ENCODE measurements at regions not wholly inside any gene's neighbourhood (a gene's known extent, or its start where the extent isn't known, plus 50 kb on each side); places are given as distances from the start of the nearest gene placed in this dataset.

DNA sequence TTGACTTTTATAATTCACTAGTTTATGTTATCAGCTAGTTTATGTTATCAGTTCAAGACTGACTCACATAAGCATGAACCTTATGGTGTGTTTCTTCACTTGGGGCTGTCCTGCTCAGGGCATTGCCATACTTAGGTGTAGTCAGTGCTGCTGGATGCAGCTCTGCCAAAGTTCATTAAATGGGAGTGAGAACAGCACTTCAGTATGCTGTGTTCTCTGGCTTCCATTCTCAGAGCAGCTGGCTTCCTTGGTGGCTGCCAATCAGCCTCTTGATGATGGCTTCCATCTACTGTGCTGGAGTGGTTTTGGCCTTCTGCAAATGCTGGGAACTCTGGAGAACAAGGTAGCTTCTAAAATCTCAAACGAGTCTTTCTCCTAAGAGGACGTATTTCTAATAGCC, 170.7 kb downstream of the TDRD15 start:
- Histone ChIP-seq H3K4me2 (no peak overlapping the region), H3K36me3 (no peaks in the 10 kb centered on the region), H3K27ac (no peak overlapping the region), H3K9ac (no peak overlapping the region), H3K4me1 (no peaks in the 10 kb centered on the region), H3K4me3 (no peak overlapping the region), H3K27me3 (no peaks in the 10 kb centered on the region), H3K9me3 (no peaks in the 10 kb centered on the region), H4K20me1 (no peaks in the 10 kb centered on the region)
- no peak for TF ChIP-seq Cebpa-rat (IDR thresholded peaks at IDR 0.05)

DNA sequence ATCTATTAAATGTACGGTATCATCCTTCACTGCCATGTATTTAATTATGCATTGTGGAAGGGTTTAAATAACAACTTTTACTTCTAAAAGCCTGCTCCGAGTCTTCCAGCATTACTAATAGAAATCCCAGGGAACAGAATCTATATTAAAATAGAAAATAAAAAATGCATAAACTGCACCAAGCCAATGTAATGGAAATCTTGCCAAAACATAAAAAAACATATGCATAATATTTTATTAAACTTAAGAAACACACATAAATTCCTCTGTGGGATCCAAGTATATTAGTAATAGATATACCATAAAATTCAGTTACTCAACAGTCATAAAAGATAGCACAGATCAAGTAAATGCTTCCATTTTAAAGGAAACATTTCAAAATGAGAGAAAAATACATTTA, 175.6 kb downstream of the TDRD15 start:
- no peaks in the 10 kb centered on the region for H3K27me3 ChIP-seq
- no peaks in the 10 kb centered on the region for H3K36me3 ChIP-seq
- H3K9me3 ChIP-seq, result no peaks in the 10 kb centered on the region
- no peak overlapping the region for H3K4me2 ChIP-seq
- H3K9ac ChIP-seq, result no peak overlapping the region
- H3K27ac ChIP-seq, result no peak overlapping the region
- no peak overlapping the region for H3K4me3 ChIP-seq
- no peaks in the 10 kb centered on the region for H4K20me1 ChIP-seq
- no peaks in the 10 kb centered on the region for H3K4me1 ChIP-seq
- no peak for TF ChIP-seq Cebpa-rat (IDR thresholded peaks at IDR 0.05)

DNA sequence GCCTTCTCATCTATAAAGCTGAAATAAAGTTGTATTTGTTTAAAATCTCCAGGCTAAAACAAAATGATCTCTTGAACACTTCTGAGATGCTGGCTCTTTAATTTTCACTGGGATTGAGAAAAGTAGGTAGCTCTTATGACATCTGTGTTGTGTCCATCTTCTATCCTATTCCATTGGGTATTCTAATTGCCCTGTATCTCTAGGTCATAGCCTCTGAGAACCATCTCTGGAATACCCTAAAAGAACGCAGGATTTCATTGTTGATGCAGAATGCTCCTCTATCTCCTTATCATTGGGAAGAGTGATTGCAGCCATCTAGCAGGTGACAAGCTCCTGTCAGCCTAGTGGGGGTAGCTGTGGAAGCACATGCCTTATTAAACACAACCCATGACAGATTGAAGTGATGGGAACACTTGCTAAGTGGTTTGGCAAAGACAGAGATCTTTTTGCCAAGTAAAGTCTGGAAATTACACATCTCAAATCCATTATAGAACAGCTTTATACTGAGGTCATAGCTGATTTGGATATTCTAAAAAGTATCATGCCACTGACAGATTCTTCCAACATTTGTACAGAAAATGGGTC, 178.2 kb downstream of the TDRD15 start:
- Histone ChIP-seq H3K4me2 (no peak overlapping the region), H3K9me3 (no peaks in the 10 kb centered on the region), H3K4me1 (no peaks in the 10 kb centered on the region), H3K36me3 (no peaks in the 10 kb centered on the region), H3K4me3 (no peak overlapping the region), H3K9ac (no peak overlapping the region), H3K27me3 (no peaks in the 10 kb centered on the region), H3K27ac (no peak overlapping the region), H4K20me1 (no peaks in the 10 kb centered on the region)
- no peak for TF ChIP-seq Cebpa-rat (IDR thresholded peaks at IDR 0.05)

DNA sequence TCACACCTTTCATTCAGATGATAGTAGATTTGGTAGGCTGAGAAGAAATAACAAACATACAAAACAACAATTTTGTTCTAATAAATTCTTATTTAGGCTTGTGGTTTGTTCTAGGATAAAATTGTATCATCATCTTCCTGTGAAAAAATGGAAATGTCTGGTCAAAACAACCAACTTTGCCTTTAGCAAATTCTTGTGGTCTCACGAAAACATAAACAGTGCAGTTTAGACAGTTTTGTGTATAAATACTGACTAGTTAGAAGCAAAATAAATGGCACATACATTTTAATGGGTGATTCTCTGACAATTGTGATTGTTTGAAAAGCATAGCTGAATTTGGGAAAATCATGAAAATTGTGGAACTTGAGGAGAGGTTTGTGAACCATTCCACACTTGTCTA, 180.1 kb downstream of the TDRD15 start:
- no peak for TF ChIP-seq Cebpa-rat (IDR thresholded peaks at IDR 0.05)
- H3K27ac ChIP-seq, result no peak overlapping the region
- H3K27me3 ChIP-seq, result no peaks in the 10 kb centered on the region
- no peaks in the 10 kb centered on the region for H4K20me1 ChIP-seq
- H3K4me3 ChIP-seq, result no peak overlapping the region
- no peaks in the 10 kb centered on the region for H3K36me3 ChIP-seq
- H3K9me3 ChIP-seq, result no peaks in the 10 kb centered on the region
- no peaks in the 10 kb centered on the region for H3K4me1 ChIP-seq
- no peak overlapping the region for H3K4me2 ChIP-seq
- H3K9ac ChIP-seq, result no peak overlapping the region

DNA sequence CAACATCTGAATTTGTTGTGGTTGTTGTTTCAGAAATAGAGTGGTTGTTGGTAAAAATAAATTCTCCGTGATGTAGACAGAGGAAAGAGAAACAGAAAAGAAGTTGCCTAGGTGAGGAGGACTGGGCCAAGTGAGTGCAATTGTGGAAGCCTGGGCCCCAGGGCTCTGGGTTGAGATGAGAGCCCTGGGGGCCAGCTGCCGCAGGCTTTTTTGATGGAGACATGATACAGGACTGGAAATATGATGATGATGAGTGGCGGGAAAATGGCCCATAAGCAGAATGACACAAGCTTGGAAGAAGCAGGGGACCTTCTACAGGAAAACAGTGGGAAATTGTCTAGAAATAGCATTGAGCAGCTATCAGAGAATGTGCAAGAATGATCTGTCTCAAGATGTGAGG, 181.8 kb downstream of the TDRD15 start:
- Histone ChIP-seq H3K36me3 (no peaks in the 10 kb centered on the region), H3K4me2 (no peak overlapping the region), H4K20me1 (no peaks in the 10 kb centered on the region), H3K9me3 (no peaks in the 10 kb centered on the region), H3K9ac (no peak overlapping the region), H3K4me1 (no peaks in the 10 kb centered on the region), H3K27me3 (no peaks in the 10 kb centered on the region), H3K4me3 (no peak overlapping the region), H3K27ac (no peak overlapping the region)
- no peak for TF ChIP-seq Cebpa-rat (IDR thresholded peaks at IDR 0.05)

DNA sequence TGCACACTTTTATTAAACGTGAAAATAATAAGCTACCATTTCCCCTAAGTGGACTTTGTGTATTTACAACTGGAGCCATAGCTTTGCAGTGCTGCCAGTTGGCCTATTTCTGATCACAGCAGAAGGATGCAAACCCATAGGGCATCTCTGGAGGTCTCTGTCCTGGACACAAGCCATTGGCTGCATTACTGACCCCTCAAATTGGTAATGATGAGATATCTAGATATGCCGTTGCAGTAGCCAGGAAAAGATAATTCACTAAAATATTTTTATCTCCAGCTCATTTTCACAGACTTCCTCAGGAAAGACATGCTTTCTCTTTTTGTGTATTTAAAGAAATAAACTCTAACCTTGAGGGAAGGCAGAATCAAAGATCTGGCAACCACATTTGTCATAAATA, 182.5 kb downstream of the TDRD15 start:
- no peaks in the 10 kb centered on the region for H3K27me3 ChIP-seq
- no peaks in the 10 kb centered on the region for H3K9me3 ChIP-seq
- H3K4me1 ChIP-seq, result no peaks in the 10 kb centered on the region
- TF ChIP-seq Cebpa-rat (IDR thresholded peaks at IDR 0.05), result no peak
- no peak overlapping the region for H3K4me2 ChIP-seq
- H3K27ac ChIP-seq, result no peak overlapping the region
- no peak overlapping the region for H3K4me3 ChIP-seq
- H3K36me3 ChIP-seq, result no peaks in the 10 kb centered on the region
- H3K9ac ChIP-seq, result no peak overlapping the region
- no peaks in the 10 kb centered on the region for H4K20me1 ChIP-seq

DNA sequence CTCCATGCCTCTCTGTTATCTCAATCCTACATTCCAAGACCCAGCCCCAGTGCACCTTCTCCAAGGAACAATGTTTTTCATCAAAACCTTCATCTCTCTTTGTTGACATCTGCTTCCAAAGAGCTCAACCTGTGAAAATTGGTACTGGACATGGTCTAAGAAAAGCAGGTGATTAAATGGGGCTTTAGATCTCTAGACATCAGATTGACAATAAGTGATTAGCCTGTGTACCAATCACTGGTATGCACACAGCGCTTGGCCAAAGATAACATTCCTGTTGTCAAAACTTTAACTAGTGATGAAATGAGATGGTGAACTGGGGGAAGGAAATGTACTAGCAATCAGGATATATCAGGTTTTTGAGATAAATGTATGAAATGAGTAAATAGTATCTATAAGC, 183.3 kb downstream of the TDRD15 start:
- Histone ChIP-seq H3K9me3 (no peaks in the 10 kb centered on the region), H3K4me3 (no peak overlapping the region)

DNA sequence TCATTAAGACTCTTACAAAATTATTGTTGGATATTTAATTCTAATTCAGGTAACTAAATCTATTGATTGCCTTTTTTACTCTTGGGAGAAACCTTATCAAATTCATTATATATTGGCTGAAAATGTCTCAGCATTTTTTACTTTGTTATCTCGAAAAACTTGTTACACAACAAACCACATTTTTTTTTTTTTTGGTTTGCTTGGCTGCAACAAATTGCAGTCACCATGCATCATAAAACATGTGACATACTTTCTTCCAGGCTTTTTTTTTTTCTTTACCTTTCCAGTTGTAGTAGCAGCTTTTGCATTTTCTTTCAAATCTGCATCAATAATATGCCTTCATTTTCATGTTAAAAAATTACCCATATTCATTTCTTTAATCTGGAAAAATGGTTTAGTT, 186.7 kb downstream of the TDRD15 start:
- H3K4me2 ChIP-seq, result no peak overlapping the region
- H4K20me1 ChIP-seq, result no peaks in the 10 kb centered on the region
- no peak overlapping the region for H3K27ac ChIP-seq
- H3K9ac ChIP-seq, result no peak overlapping the region
- no peaks in the 10 kb centered on the region for H3K4me1 ChIP-seq
- H3K9me3 ChIP-seq, result no peaks in the 10 kb centered on the region
- H3K4me3 ChIP-seq, result no peak overlapping the region
- H3K36me3 ChIP-seq, result no peaks in the 10 kb centered on the region
- TF ChIP-seq Cebpa-rat (IDR thresholded peaks at IDR 0.05), result no peak
- no peaks in the 10 kb centered on the region for H3K27me3 ChIP-seq

More for the DNA sequence above, 183.3 kb downstream of the TDRD15 start:
- no peak overlapping the region for H3K9ac ChIP-seq
- H3K4me2 ChIP-seq, result no peak overlapping the region
- no peaks in the 10 kb centered on the region for H3K4me1 ChIP-seq
- no peak overlapping the region for H3K27ac ChIP-seq
- TF ChIP-seq Cebpa-rat (IDR thresholded peaks at IDR 0.05), result no peak
- no peaks in the 10 kb centered on the region for H3K36me3 ChIP-seq
- no peaks in the 10 kb centered on the region for H3K27me3 ChIP-seq
- H4K20me1 ChIP-seq, result no peaks in the 10 kb centered on the region

DNA sequence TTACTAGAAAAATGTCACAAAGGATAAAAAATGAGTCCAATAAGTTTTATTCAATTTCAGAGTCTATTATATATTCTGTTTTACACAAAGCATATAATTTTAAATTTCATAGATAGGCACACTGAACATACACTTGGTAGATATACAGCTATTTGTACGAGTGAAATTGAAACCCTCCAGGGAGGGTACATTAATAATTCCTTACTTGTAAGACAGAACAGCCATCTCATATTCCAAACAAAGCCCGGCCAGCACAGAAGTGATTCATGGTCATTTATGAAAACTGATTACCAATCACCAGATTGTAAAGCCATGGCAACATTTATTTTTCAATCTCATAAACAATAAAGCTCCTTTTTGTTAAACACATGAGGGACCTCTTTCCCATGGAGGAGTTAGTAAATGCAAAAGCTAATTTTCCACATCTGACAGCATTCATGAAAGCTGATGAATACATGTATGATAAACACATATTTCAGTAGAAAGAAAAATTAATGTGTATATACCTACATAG, 190.6 kb downstream of the TDRD15 start:
- TF ChIP-seq Cebpa-rat (IDR thresholded peaks at IDR 0.05), result no peak
- H3K9me3 ChIP-seq, result no peaks in the 10 kb centered on the region
- H3K4me3 ChIP-seq, result no peak overlapping the region
- no peaks in the 10 kb centered on the region for H3K36me3 ChIP-seq
- H3K4me1 ChIP-seq, result no peaks in the 10 kb centered on the region
- H3K27ac ChIP-seq, result no peak overlapping the region
- no peaks in the 10 kb centered on the region for H4K20me1 ChIP-seq
- no peak overlapping the region for H3K9ac ChIP-seq
- no peaks in the 10 kb centered on the region for H3K27me3 ChIP-seq
- no peak overlapping the region for H3K4me2 ChIP-seq

DNA sequence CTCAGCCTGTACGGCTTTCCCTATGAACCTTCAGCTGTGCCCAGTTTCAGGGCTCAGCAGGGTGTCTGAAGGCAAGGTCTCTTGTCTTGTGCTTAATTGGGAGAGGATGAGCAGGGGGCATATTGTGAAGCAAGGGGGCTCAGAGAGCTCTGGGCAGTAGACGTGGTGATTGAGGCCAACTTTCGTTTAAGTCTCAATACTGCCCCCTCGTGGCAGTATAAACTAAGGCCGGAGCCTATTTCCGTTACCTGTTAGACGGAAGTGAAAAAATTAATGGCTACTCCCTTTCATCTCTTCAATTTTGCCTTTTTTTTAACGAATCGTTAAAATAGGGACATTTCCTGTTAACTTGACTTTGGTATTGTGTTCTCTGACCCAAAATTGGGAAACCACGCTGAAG, 193.4 kb downstream of the TDRD15 start:
- no peaks in the 10 kb centered on the region for H3K4me1 ChIP-seq

DNA sequence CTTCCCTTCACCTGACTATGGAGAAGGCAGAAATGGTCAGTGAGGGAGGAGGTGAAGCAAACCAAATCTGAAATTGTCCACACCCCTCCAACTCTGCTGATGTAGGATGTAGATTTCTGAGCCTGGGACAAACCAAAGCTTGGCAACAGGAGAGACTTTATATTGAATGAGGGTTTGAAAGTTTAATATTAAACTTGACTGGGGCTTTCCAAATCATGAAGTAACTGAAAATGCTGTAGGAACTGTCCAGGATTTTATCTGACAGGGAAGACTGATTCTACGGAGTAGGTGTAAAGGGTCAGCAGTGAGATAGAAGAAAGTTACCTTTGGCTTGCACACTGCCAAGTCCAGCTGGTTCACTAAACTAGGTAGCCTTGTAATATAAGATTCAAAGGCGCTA, 194.5 kb downstream of the TDRD15 start:
- no peak overlapping the region for H3K4me2 ChIP-seq
- H3K4me3 ChIP-seq, result no peak overlapping the region
- no peaks in the 10 kb centered on the region for H4K20me1 ChIP-seq
- H3K36me3 ChIP-seq, result no peaks in the 10 kb centered on the region
- no peak for TF ChIP-seq Cebpa-rat (IDR thresholded peaks at IDR 0.05)
- no peak overlapping the region for H3K9ac ChIP-seq
- no peaks in the 10 kb centered on the region for H3K27me3 ChIP-seq
- no peaks in the 10 kb centered on the region for H3K9me3 ChIP-seq
- H3K27ac ChIP-seq, result no peak overlapping the region
- H3K4me1 ChIP-seq, result no peaks in the 10 kb centered on the region

More for the DNA sequence above, 193.4 kb downstream of the TDRD15 start:
- Histone ChIP-seq H3K4me2 (no peak overlapping the region), H3K27ac (no peak overlapping the region), H3K27me3 (no peaks in the 10 kb centered on the region), H3K9me3 (no peaks in the 10 kb centered on the region), H4K20me1 (no peaks in the 10 kb centered on the region), H3K36me3 (no peaks in the 10 kb centered on the region), H3K4me3 (no peak overlapping the region), H3K9ac (no peak overlapping the region)
- no peak for TF ChIP-seq Cebpa-rat (IDR thresholded peaks at IDR 0.05)

Data from BLaER1 (cell line).